ENCODE measurements at regions not wholly inside any gene's neighbourhood (a gene's known extent, or its start where the extent isn't known, plus 50 kb on each side); places are given as distances from the start of the nearest gene placed in this dataset.
"Not testable (repeated sequence)": the region's sequence is repeated elsewhere in the genome, so short reads cannot be mapped to it uniquely, and the experiment has no call there.

DNA sequence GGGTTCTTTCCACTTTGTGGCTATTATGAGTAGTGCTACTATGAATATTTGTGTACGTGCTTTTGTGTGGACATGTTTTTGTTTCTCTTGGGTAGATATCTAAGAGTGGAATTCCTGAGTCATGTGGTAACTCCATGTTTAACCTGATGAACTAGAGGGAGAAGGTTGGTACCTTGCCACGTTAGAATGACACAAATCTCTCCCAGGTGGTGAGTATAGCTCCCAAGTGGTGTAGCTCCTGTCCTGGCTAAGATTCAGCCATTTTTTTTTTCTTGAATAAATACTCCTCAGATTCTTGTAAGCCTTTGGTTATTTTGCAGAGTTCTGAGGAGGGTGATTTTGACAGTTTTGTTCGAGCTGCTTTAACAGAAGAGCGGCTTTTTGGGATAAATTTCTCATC, 83.2 kb upstream of the DPP6 start:
- TF ChIP-seq, protein P1, sequence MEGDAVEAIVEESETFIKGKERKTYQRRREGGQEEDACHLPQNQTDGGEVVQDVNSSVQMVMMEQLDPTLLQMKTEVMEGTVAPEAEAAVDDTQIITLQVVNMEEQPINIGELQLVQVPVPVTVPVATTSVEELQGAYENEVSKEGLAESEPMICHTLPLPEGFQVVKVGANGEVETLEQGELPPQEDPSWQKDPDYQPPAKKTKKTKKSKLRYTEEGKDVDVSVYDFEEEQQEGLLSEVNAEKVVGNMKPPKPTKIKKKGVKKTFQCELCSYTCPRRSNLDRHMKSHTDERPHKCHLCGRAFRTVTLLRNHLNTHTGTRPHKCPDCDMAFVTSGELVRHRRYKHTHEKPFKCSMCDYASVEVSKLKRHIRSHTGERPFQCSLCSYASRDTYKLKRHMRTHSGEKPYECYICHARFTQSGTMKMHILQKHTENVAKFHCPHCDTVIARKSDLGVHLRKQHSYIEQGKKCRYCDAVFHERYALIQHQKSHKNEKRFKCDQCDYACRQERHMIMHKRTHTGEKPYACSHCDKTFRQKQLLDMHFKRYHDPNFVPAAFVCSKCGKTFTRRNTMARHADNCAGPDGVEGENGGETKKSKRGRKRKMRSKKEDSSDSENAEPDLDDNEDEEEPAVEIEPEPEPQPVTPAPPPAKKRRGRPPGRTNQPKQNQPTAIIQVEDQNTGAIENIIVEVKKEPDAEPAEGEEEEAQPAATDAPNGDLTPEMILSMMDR (IDR thresholded peaks at IDR 0.05; ENCODE audit: insufficient read depth, low read depth, low read length) = not testable (repeated sequence)
- TF ChIP-seq EZH2 (IDR thresholded peaks at IDR 0.05; ENCODE audit: insufficient read depth, low read length) = not testable (repeated sequence)
